ENCODE measurements at regions not wholly inside any gene's neighbourhood (a gene's known extent, or its start where the extent isn't known, plus 50 kb on each side); places are given as distances from the start of the nearest gene placed in this dataset.

- no peak for TF ChIP-seq CTCF (IDR thresholded peaks at IDR 0.05)
- TF ChIP-seq POLR2AphosphoS5 (IDR thresholded peaks at IDR 0.05): no peak
Measured at GRCh38 chr6:140464720-140465119, 1090.3 kb upstream of the CITED2 start.
